WI38 (cell line): ENCODE measurements at regions not wholly inside any gene's neighbourhood (a gene's known extent, or its start where the extent isn't known, plus 50 kb on each side); places are given as distances from the start of the nearest gene placed in this dataset.

ENCODE experiments used
- H3K4me3 ChIP-seq: 2 replicates; pipeline ENCODE4 v1.5.1; 2011; ENCODE audit warnings: low read depth, mild to moderate bottlenecking, control low read depth, low read length
- CTCF ChIP-seq: IDR thresholded peaks from 2 replicates; pipeline ENCODE4 v1.5.1; 2012; ENCODE audit warnings: low read depth, mild to moderate bottlenecking, control low read depth, low read length

GRCh38 chr4:34633241-34633640 is 1611.1 kb downstream of the ARAP2 start:
- TF ChIP-seq CTCF = no peak
- no peak overlapping the region for H3K4me3 ChIP-seq

- H3K4me3 ChIP-seq = no peak overlapping the region
- TF ChIP-seq CTCF = no peak
Measured at GRCh38 chr4:34636623-34637022, 1607.7 kb downstream of the ARAP2 start.

- no peak for TF ChIP-seq CTCF
- H3K4me3 ChIP-seq = no peak overlapping the region
Measured at GRCh38 chr4:34643476-34643875, 1600.8 kb downstream of the ARAP2 start.

GRCh38 chr4:34644579-34645115 is 1599.7 kb downstream of the ARAP2 start:
- no peak for TF ChIP-seq CTCF
- no peak overlapping the region for H3K4me3 ChIP-seq

GRCh38 chr4:34649716-34650115 is 1594.6 kb downstream of the ARAP2 start:
- H3K4me3 ChIP-seq = no peak overlapping the region
- TF ChIP-seq CTCF = no peak

GRCh38 chr4:34664051-34664450 is 1580.3 kb downstream of the ARAP2 start:
- no peak overlapping the region for H3K4me3 ChIP-seq
- no peak for TF ChIP-seq CTCF

- no peak for TF ChIP-seq CTCF
- no peak overlapping the region for H3K4me3 ChIP-seq
Measured at GRCh38 chr4:34676400-34676799, 1567.9 kb downstream of the ARAP2 start.
